ENCODE measurements at regions not wholly inside any gene's neighbourhood (a gene's known extent, or its start where the extent isn't known, plus 50 kb on each side); places are given as distances from the start of the nearest gene placed in this dataset.

DNA sequence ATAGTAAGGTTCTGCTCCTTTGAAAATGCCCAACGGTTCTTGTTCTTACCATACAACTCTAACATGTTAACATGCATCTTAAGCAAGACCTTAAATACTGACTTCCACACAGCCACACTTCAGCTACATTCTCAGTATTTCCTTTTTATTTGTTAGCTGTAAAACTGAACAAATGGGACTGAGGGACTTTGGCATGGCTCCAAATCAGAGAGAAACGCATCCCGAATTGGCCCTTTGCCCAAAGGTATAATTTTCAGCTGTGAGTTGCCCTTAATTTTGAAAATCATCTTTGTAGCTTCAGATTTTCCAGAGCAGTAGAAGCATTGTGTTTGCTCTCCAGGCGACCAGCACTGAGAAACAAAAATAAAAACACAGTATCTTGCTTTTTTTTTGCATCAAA, 56.4 kb downstream of the NEUROD6 start:
- DNase-seq (ENCODE audit: low spot score) = no peak

DNA sequence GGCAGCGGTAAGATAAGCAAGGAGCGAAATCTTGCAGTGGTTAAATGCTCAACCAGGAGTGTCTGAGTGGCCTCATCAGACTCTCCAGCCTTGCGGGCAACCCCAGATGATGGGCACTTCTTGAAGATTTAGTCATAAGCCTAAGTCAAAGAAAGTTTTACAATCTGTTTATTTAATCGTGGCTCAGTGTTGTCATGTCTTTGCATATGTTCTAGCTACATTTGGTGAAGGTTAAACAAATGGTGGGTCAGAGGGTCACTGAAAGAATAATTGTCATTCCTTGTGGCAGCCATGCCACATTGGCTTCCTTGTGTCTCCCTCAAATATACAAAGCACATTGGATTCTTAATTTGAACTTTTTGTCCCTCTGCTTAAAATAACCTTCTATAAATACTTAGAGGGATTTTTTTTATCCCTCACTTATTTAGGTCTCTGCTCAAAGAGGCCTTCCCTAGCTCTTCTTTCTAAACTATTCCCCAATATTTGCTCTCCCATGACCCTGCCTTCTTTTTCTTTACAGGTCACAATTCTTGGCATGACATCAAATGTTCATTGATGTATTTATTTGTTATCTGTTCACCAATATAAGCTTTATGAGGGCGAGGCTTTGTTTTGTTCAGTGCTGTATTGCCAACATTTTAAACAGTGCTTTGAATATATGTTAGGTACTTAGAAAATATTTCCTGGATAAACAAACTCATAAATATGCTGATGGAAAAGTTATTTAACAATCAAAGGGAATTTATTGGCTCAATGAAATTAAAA, 68.7 kb downstream of the NEUROD6 start:
- no peak for DNase-seq (ENCODE audit: low spot score)

DNA sequence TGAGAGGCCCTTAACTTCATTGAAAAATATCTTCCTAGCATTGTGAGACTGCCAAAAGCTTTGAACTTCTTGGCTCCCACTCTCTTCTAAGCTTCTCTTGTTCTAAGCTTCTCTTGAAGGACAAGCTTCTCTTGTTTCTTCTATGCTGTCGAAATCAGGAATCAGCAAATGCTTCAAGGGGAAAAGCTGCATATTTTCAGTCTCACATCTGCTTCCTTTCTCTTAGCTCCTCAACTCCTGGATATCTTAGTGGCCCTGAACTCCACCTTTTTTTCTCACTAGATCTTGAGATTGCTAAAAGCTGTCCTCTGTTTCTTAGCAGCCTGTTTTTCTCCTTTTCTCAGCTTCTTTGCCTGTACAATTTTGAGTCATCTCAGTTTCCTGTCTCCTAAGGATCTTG, 73.0 kb downstream of the NEUROD6 start:
- DNase-seq (ENCODE audit: low spot score) = no peak

DNA sequence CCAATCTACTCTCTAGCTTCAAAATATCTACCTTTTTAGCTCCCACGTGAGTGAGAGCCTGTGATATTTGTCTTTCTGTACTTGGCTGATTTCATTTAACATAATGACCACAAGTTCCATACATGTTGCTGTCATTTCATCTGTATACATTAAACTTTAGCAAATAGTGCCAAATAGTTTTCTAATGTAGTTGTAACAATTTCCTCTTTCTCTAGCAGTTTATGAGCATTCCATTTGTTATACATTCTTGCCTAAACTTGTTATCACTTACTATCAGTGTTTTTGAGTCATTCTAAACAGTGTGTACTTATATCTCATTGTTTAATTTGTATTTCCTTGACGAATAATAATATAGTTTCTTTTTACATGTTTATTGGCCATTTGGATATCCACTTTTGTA, 77.2 kb downstream of the NEUROD6 start:
- no peak for DNase-seq (ENCODE audit: low spot score)

DNA sequence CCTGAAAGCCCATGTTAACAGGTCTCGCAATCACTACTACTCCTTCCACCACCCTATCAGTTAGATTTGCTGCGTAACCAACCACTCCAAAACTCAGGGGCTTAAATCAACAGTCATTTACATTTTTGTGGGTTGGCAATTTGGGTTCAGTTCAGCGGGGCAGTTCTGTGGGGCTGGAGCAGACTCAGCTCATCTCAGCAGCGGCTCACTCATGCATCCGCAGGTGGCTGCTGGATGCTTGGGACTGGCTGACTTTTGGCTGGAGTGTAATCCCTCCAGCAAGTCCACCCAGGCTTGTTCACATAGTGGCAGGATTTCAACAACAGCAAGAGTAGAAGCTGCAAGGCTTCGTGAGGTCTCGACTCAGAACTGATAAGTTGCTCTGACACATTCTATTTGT, 79.2 kb downstream of the NEUROD6 start:
- DNase-seq (ENCODE audit: low spot score) = no peak

DNA sequence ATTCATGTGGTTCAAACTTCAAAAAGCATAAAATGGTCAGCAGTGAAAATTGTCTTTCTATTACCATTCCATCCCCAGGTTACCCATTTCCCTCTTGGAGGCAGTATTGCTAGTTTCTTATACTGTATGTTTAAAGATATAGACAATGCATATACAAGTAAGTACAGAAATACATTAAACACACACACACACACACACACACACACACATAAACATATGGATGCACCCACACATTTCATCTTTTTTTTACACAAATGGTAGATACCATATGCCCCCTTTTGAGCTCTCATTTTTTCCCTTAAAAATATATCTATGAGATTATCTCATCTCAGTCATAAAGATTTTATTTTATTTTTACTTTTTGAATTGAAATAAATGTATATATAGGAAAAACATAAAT, 79.7 kb downstream of the NEUROD6 start:
- DNase-seq (ENCODE audit: low spot score) = no peak

DNA sequence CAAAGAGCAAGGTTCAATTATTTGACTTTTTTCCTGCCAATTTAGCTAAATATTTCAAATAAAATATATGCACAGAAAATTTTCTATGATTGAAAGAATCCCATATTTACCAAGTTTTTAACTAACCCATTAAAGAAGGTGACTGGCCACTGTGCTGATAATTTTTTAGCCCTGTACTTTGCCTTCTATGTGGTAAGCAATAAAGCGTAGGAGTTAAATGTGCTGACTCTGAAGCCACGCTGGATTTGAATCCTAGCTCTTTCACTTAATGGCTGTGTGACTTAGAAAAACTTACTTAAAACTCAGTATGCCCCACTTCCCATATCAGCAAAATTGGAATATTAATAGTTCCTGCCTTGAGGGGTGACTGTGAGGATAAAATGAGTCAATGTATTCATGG, 82.1 kb downstream of the NEUROD6 start:
- DNase-seq (ENCODE audit: low spot score) = no peak

DNA sequence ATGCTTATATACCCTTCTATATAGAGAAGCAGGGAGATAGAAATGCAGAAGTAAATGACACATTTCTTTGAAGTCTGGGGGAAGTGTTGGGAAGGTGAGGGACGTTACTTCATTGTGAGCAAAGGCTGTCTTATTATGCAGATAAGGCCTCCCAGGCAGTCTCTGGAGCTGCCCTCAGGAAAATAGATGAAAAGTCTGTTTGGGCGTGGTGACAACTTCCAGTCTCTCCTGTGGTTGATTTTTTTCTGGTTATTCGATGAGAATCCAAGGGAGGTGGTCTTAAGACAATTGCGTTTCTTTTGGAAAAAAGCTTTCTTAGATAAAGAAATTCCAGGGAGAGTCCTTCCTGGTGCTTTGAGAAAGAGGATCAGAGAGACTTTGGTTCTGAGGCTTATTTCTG, 84.0 kb downstream of the NEUROD6 start:
- no peak for DNase-seq (ENCODE audit: low spot score)

DNA sequence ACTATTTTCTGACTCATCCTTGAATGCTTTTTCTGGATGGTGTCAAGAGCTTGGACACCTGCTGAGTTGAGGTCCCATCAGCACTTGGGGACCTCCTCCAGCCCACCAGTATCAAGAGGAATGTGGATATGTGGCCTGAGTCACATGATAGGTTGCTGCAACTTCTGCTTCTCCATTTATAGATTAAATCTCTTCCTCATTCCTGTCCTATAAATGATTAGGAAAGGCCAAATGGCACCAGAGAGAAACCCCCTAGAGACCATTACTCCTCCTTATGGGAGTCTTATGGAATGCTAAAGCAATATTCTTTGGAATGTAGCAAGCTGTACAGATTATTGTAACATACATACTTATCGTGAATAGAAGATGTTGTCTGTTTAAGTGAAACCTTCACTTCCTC, 85.6 kb downstream of the NEUROD6 start:
- no peak for DNase-seq (ENCODE audit: low spot score)

DNA sequence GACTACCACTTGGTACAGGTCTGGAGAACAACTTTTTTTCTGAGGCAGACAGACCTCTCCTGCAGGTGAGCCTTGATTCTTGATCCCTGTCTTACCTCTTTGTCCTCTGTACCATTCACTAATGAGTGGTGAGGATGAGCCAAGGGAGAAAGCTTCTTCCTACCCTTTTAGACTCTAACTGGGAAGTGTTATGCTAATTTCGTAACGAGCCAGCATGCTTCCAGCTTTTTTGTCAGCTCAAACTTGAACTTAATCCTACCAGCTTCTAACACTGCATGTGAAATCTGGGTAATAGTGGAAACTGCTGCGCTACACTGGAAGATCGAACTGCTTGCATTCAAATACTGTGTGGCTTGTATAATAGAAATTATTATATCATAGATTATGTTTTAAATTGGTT, 87.0 kb downstream of the NEUROD6 start:
- no peak for DNase-seq (ENCODE audit: low spot score)

DNA sequence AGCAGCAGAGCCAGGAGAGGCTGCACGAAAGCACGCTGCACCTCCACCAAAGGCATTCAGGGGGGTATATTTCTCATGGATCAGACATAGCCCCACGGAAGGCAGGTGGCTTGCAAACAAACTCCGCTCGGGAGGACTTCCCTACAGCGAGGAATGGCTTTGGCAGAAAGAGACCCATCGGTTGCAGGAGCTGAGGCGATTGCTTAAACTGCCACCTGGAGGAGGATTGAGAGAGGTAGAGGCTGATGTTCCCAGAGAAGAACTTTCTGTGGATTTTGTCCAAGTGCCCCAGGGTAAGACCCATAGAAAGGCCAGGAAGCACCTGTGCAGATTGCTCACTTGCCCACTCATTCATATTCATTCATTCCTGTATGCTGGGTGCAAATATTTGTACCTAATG, 89.1 kb downstream of the NEUROD6 start:
- DNase-seq (ENCODE audit: low spot score) = no peak

DNA sequence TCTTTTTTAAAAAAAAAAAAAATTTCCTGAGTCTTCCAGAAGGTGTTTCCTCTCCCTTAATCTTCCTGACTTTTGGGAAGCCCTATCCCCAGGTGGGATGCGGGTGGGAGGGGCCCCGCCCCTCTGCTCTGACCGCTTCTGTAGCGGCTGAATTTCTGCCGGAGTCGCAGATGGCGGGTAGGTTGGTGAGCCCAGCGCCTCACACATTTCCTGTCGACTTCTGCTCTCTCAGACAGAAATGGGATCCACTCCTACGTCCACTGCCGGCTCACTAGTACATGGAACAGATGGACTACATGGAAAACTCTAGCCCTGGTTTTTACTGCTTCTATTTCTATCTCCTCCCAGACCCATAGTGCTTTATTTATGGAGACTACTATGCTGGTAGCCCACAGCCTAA, 90.9 kb downstream of the NEUROD6 start:
- no peak for DNase-seq (ENCODE audit: low spot score)

DNA sequence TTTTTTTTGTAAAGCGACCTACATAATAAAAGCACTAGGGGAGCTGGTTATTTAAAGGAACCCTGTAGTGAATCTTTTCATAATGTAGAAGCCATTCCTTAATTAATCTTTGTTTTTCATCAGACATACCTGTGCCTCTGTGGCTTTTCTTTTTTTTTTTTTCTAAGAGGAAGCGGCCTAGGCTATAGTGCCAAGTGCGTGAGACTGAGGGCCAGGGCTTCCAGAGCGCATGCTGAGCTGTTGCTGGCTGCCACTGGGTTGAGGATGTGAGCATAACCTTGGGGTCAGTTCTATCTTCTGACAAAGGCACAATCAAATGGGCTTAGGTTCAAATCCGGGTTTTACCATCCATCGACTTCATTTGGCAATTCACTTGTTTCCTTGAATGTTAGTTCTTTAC, 103.7 kb downstream of the NEUROD6 start:
- no peak for DNase-seq (ENCODE audit: low spot score)

DNA sequence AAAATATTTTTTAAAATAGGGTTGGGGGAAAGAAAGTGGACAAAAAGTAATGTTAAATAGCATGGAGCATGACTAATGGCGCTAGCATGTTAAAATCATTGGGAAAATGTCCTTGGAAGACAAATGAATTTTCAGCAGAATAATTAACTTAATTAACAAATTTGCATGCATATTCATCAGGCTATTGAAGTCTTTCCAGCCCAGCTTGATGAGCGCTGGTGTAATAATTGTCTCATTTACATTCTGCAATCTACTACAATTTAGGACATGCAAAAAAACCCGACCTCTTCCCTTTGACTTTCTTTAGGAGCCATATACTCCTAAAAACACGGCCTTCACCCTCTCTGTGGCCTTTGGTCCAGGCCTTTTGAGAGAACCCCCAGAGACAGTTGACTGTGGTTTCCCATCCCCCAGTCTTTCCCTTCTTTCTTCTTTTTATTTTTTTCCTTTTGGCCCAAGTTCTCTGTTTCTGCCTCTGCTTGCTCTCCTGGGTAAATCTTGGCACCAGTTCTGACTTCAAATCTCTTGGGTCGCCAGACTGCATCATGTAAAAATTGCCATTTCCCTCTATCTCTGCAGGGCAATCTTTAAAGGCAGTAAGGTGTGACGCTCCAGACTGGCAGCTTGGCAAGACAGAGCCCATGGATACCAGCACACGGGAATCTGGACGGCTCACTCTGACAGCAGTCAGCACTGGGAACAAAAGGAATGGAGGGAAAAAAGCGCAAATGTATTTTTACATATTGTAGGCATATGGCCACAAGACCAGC, 105.5 kb downstream of the NEUROD6 start:
- no peak for DNase-seq (ENCODE audit: low spot score)

DNA sequence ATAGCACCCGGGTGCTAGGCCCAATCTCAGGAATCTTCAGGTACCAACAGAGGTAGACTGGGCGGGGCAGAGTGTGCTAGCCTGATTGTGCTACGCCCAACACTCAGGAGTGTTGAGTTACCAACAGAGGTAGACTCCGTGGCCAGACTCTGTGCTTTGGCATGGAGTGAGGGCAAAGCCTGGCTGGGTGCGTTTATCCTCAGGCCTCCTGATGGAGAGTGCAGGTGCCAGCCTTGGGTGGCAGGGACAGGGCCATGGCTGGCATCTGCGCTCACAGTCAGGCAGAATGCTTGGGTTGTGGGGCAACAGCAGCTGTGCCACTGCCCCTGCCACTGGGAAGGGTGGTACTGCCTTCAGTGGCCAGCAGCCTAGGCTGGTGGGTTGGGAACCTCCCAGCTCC, 111.6 kb downstream of the NEUROD6 start:
- no peak for DNase-seq (ENCODE audit: low spot score)

DNA sequence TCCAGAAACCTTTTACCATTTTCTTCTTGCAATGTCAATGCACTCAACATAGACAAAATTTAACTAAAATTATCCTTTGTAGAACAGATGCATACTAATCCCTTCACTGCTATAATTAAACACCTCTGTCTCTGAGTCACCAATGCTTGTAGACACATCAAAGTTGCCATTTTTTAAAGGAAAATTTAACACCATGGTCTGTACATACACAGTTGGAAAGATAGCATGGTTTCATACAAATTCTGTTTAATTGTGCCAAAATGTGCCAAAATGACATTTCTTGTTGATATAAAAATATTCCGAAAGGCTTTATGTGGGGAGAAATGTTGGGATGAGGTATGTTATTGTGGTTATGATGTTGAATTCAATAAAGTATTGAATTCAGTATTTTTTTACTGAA, 125.8 kb downstream of the NEUROD6 start:
- no peak for DNase-seq (ENCODE audit: low spot score)

DNA sequence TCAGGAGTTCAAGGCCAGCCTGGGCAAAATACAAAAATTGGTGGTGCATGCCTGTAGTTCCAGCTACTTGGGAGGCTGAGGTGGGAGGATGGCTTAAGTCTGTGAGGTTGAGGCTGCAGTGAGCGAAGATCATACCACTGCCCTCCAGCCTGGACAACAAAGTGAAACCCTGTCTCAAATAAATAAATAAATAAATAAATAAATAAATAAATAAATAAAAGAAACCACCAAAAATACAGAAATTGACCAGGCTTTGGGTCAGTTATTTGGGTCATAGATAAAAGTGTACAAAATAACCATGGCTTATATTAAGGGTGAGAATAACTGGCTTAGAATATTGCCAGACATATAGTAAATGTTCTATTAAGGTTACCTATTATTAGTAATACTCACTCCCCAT, 129.2 kb downstream of the NEUROD6 start:
- no peak for DNase-seq (ENCODE audit: low spot score)

DNA sequence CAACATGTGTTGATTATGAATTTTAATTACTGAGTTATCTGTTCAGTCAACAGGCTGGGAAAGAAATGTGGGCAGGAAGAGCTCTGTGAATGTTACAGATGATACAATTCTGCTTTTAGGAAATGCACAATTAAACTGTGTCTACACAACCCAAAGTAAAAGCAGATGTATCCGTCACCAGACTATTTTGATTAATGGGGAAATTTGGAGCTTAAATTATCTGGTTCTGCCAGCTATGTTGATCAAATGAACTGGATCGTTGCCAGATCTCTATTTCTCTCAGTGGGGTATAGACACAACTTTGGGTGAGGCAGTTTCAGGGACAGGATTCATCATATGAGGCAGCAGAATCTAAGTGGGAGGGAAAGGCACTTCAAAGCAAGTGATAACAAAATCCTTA, 136.5 kb downstream of the NEUROD6 start:
- no peak for DNase-seq (ENCODE audit: low spot score)

DNA sequence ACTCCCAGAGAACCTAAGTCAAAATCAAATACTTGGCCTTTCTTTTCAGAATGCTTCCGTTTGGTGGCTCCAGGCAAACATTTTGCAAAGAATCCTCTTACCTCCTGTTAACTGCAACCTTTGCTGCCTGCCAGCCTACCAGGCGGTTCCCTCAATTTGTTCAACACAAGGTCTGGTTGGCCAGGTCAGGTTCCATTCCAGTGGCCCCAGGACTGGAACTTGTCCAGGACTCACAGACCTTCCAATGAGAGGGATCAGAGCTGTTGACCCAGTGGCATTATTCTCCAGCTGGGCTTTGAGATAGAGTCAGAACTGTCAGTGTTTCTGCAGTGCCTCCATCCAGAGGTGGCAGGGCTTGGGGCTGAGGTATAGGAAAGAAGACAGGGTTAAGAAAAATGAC, 137.0 kb downstream of the NEUROD6 start:
- no peak for DNase-seq (ENCODE audit: low spot score)

DNA sequence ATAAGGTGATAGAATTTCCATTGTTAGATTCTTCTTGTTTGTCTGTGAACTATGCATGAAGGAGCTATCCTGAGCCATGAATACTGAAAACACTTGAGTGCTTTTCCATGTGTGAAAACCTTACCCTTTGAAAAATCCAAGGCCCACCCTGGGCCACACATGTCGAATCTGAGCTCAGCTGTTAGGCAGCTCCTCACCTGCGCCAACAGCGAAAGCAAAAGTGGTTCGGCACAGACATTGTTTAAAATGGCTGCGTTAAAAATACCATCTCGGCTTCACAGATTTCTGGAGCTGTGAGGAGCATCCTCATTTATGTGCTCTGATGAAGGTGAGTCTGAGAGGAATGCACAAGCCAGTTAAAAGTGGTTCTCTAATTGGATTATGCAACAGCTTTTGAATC, 137.7 kb downstream of the NEUROD6 start:
- DNase-seq (ENCODE audit: low spot score) = no peak

DNA sequence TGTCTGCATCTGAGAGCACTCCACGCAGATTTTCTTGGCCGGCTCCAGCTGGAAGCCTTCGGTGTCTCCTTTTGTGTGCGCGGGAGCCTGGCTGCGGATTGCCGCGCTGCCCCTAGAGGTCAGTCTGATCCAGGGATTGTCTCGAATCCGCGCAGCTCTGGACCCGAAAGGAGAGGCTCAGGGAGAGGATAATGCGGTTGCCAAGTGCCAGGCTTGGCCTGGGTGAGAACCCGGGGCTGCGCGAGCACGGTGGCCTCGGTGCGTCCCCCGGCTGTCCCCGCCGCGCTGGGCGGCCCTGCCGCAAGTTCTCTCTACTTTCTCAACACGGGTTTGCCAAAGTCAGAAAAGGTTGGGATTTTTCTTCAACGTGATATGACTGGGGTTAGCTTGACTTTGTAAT, 140.9 kb downstream of the ADCYAP1R1 start:
- peak; percentile 78 for DNase-seq (ENCODE audit: low spot score)

DNA sequence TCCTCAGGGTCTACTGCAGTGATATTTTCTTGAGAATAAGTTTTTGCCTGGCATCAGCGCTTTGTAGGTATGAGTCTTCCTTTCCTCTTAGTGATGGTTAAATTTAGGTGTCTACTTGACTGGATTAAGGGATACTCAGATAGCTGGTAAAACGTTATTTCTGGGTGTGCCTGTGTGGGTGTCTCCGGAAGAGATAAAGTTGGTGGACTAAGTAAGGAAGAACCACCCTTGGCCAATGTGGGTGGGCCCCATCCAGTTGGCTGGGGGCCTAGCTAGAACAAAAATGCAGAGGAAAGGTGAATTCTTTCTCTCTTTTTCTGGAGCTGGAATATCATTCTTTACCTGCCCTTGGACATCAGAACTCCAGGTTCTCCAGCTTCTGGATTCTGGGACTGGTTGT, 138.8 kb downstream of the ADCYAP1R1 start:
- no peak for DNase-seq (ENCODE audit: low spot score)

DNA sequence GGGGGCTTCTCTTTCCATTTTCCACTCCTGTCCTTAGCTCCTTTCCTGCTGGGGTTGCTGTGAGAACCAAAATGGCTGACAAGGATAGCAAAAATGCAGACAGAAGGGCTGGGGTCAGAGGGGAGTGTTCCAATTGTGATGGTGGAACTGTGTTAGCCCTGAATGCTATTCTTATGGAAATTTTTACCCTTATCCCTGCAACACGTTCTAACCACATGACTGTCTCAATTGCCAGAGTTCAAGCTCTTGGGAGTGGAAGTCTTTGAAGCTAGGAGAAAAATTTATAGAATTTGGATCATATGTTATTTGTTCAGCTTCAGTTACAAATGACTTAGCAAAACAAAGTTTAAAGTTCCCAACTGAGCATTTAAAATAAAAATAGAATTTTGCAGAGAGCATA, 134.1 kb downstream of the ADCYAP1R1 start:
- DNase-seq (ENCODE audit: low spot score) = no peak

DNA sequence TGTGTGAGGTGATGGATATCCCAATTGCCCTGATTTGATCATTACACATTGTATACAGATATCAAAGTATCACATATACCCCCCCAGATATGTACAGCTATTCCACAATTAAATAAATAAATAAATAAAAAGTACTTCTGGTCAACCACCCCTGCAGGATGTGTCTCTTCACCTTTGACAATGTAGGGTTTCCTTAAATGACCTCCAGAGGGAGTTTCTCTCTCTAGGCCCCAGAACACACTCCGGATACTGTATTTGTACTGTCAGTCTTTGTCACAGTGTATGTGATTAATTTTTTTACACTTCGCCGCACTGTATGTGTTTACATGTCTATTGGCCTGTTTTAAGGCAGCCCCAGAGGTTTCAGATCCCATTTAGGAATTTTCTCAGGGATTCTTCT, 123.6 kb downstream of the ADCYAP1R1 start:
- DNase-seq (ENCODE audit: low spot score) = no peak
